ENCODE measurements at regions not wholly inside any gene's neighbourhood (a gene's known extent, or its start where the extent isn't known, plus 50 kb on each side); places are given as distances from the start of the nearest gene placed in this dataset.

DNA sequence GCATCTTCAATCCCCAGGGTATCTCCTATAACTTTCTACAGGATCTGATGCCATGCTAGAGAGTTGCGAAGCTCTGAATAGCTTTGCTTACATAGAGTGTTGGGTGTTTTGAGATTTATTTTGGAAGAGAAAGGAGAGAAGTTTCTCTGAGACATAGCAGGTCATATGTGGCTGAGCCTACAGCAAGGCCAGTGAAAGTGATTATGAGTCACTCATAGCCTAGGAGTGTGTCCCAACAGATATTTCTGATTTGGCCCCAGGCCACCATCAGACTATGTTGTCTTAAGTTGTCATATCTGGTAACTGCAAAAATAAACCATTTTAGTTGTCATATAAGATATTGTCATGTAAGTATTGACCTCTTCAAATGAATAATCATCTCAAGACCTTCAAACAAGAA lies 132.0 kb upstream of the RAI14 start:
- Histone ChIP-seq H3K9ac (ENCODE audit: low read length) (peak overlapping the region; percentile 38; the same call in 1 of the 2 replicates), H3K4me1 (ENCODE audit: low read length) (peaks cover 44% of the 10 kb centered on the region), H3K79me2 (ENCODE audit: low read length) (no peaks in the 10 kb centered on the region), H3K4me2 (ENCODE audit: low read length) (0 out of 2 replicates have a peak overlapping the region, but pooled peaks have one; percentile 49), H3K4me3 (ENCODE audit: low read length) (no peak overlapping the region), H2AFZ (ENCODE audit: low read depth, low read length) (no peak overlapping the region), H3K27ac (ENCODE audit: low read length) (peak overlapping the region; percentile 24; the same call in 1 of the 2 replicates), H4K20me1 (ENCODE audit: insufficient read depth, low read length) (no peaks in the 10 kb centered on the region), H3K9me3 (ENCODE audit: insufficient read depth, low read length) (no peaks in the 10 kb centered on the region), H3K36me3 (replicated peaks; ENCODE audit: low read depth, low read length) (no peaks in the 10 kb centered on the region), H3K27me3 (ENCODE audit: low read depth, low read length) (no peaks in the 10 kb centered on the region)
- TF ChIP-seq, protein P1, sequence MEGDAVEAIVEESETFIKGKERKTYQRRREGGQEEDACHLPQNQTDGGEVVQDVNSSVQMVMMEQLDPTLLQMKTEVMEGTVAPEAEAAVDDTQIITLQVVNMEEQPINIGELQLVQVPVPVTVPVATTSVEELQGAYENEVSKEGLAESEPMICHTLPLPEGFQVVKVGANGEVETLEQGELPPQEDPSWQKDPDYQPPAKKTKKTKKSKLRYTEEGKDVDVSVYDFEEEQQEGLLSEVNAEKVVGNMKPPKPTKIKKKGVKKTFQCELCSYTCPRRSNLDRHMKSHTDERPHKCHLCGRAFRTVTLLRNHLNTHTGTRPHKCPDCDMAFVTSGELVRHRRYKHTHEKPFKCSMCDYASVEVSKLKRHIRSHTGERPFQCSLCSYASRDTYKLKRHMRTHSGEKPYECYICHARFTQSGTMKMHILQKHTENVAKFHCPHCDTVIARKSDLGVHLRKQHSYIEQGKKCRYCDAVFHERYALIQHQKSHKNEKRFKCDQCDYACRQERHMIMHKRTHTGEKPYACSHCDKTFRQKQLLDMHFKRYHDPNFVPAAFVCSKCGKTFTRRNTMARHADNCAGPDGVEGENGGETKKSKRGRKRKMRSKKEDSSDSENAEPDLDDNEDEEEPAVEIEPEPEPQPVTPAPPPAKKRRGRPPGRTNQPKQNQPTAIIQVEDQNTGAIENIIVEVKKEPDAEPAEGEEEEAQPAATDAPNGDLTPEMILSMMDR (IDR thresholded peaks at IDR 0.05; ENCODE audit: low read depth, low read length): no peak
- TF ChIP-seq EZH2phosphoT487 (IDR thresholded peaks at IDR 0.05; ENCODE audit: low read depth): no peak

DNA sequence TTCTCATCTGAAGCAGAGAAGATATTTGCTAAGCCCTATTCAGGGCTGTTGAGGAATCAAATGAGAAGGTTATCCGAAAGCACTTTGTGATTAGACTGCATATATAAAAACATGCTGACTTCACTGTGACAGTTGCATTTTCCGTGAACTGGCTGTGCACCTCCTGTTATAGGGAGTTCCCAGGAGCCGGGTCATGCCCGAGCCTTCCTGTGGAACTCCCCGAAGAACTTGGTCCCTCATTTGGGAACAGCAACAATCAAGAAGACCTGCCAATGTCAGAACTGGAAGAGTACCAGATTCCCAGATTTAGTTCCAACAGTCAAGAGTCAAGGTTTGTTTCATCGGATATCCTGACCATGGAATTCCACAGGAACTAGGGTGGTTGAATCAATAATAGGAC lies 130.4 kb upstream of the RAI14 start:
- peaks cover 43% of the 10 kb centered on the region for H3K4me1 ChIP-seq (ENCODE audit: low read length)
- H3K4me3 ChIP-seq (ENCODE audit: low read length): no peak overlapping the region
- H3K27ac ChIP-seq (ENCODE audit: low read length): no peak overlapping the region
- H4K20me1 ChIP-seq (ENCODE audit: insufficient read depth, low read length): no peaks in the 10 kb centered on the region
- no peak overlapping the region for H3K4me2 ChIP-seq (ENCODE audit: low read length)
- no peaks in the 10 kb centered on the region for H3K9me3 ChIP-seq (ENCODE audit: insufficient read depth, low read length)
- no peaks in the 10 kb centered on the region for H3K36me3 ChIP-seq (replicated peaks; ENCODE audit: low read depth, low read length)
- TF ChIP-seq EZH2phosphoT487 (IDR thresholded peaks at IDR 0.05; ENCODE audit: low read depth): no peak
- TF ChIP-seq, protein P1 (IDR thresholded peaks at IDR 0.05; ENCODE audit: low read depth, low read length): no peak
- H3K79me2 ChIP-seq (ENCODE audit: low read length): no peaks in the 10 kb centered on the region
- no peaks in the 10 kb centered on the region for H3K27me3 ChIP-seq (ENCODE audit: low read depth, low read length)
- H3K9ac ChIP-seq (ENCODE audit: low read length): no peak overlapping the region
- H2AFZ ChIP-seq (ENCODE audit: low read depth, low read length): no peak overlapping the region

DNA sequence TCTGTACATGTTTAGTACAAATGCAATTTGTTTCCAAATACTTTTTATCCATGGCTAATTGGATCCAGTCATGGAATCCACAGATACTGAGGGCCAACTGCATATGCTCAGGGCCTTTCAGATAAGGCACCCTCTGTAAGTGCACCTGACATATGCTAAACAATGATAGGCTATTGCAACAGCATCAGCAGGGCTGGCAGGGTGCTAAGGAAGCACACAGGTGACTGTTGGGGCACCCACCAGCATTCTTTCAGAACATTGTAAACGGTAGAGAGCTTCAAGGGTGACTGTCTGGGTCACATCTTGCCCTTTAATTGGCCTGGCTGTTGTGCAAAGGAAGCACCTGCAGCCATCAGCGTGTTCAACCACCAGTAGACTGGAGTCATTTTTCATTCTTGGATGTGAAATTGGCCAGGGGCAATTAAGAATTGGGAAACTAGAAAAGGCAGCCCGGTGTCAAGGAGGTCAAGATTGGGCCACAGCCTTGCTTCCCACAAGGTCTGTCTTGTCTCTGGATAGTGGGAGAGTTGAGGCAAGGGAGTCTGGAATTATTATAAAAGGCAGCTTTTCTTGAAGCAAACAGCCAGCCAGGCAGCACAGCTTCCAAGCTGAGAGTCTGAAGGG lies 129.3 kb upstream of the RAI14 start:
- H3K4me3 ChIP-seq (ENCODE audit: low read length): no peak overlapping the region
- H3K9me3 ChIP-seq (ENCODE audit: insufficient read depth, low read length): no peaks in the 10 kb centered on the region
- H4K20me1 ChIP-seq (ENCODE audit: insufficient read depth, low read length): no peaks in the 10 kb centered on the region
- H3K9ac ChIP-seq (ENCODE audit: low read length): no peak overlapping the region
- no peaks in the 10 kb centered on the region for H3K27me3 ChIP-seq (ENCODE audit: low read depth, low read length)
- no peak overlapping the region for H3K27ac ChIP-seq (ENCODE audit: low read length)
- H2AFZ ChIP-seq (ENCODE audit: low read depth, low read length): no peak overlapping the region
- H3K4me2 ChIP-seq (ENCODE audit: low read length): no peak overlapping the region
- no peaks in the 10 kb centered on the region for H3K79me2 ChIP-seq (ENCODE audit: low read length)
- H3K36me3 ChIP-seq (replicated peaks; ENCODE audit: low read depth, low read length): no peaks in the 10 kb centered on the region
- TF ChIP-seq EZH2phosphoT487 (IDR thresholded peaks at IDR 0.05; ENCODE audit: low read depth): no peak
- H3K4me1 ChIP-seq (ENCODE audit: low read length): peaks cover 41% of the 10 kb centered on the region

DNA sequence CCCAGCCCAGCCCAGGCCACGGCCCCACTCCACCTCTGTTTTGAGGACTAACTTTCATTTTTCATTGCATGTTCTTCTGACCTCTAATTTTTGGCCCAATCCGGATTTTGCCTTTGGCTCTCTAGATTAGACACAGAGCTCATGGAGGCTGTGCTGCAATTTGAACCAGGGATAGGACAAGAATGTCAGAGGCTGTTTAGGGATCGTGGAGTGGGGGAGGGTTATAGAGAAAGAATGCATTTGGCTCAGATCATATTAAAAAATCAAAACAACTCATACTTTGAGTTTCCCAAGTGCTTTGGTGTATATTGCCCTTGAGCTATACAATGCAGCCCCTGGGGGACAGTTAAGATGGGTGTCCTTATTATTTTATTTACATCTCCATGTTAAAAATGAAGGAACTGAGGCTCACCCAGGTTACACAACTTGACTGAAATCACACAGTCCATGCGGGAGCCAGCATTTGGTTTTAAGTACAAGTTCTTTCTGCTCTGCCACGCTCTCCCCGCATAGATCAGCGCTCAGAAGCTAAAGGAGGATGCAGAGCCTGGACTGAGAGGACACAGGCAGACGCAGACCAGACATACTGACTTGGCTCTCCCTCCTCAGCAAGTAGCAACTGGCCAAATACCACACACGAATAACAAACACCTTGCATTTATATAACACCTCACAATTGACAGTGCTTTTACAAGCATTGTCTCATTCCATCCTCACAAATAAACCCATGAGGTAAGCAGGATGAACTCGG lies 126.4 kb upstream of the RAI14 start:
- no peaks in the 10 kb centered on the region for H3K9me3 ChIP-seq (ENCODE audit: insufficient read depth, low read length)
- no peaks in the 10 kb centered on the region for H3K27me3 ChIP-seq (ENCODE audit: low read depth, low read length)
- no peaks in the 10 kb centered on the region for H4K20me1 ChIP-seq (ENCODE audit: insufficient read depth, low read length)
- no peak for TF ChIP-seq EZH2phosphoT487 (IDR thresholded peaks at IDR 0.05; ENCODE audit: low read depth)
- TF ChIP-seq, protein P1 (IDR thresholded peaks at IDR 0.05; ENCODE audit: low read depth, low read length): no peak
- H3K4me2 ChIP-seq (ENCODE audit: low read length): no peak overlapping the region; the same call in 1 of the 2 replicates
- no peaks in the 10 kb centered on the region for H3K36me3 ChIP-seq (replicated peaks; ENCODE audit: low read depth, low read length)
- H3K27ac ChIP-seq (ENCODE audit: low read length): no peak overlapping the region
- H3K4me3 ChIP-seq (ENCODE audit: low read length): no peak overlapping the region
- H3K79me2 ChIP-seq (ENCODE audit: low read length): no peaks in the 10 kb centered on the region
- H3K9ac ChIP-seq (ENCODE audit: low read length): no peak overlapping the region
- no peak overlapping the region for H2AFZ ChIP-seq (ENCODE audit: low read depth, low read length)
- H3K4me1 ChIP-seq (ENCODE audit: low read length): peaks cover 51% of the 10 kb centered on the region

Data from OCI-LY3 (cell line).